Spleen (tissue), 7 donors: ENCODE measurements at regions not wholly inside any gene's neighbourhood (a gene's known extent, or its start where the extent isn't known, plus 50 kb on each side); places are given as distances from the start of the nearest gene placed in this dataset.

Source experiments
- POLR2A ChIP-seq, 3 donors: fragments of 450-650 bp; IDR thresholded peaks; one replicate each; pipeline ENCODE4 v1.5.1; 2017; ENCODE audit warnings: antibody characterized with exemption in 3 of 3, mild to moderate bottlenecking in 1 of 3
- TF ChIP-seq, protein P1 (sequence below), 11 experiments: fragments of 200-600 bp in 7 of 11; fragments of 450-650 bp in 4 of 11; sonication (generic) in 4 of 11; IDR thresholded peaks in 8 of 11; conservative IDR thresholded peaks in 3 of 11; 1 replicate in 7 of 11; 2 replicates in 4 of 11; pipeline versions ENCODE4 v1.4.0 to v1.8.0; 2016 to 2021; ENCODE audit warnings: antibody characterized with exemption in 11 of 11, inconsistent platforms in 4 of 11, mild to moderate bottlenecking in 1 of 11
- donor health status: DM: no; HTN: no; CAD: no; lungs with moderate emphysema.
- donor health status: DM: no; HTN: no; CAD: no.
- donor health status: DM: no; HTN: no; CAD: no.

DNA sequence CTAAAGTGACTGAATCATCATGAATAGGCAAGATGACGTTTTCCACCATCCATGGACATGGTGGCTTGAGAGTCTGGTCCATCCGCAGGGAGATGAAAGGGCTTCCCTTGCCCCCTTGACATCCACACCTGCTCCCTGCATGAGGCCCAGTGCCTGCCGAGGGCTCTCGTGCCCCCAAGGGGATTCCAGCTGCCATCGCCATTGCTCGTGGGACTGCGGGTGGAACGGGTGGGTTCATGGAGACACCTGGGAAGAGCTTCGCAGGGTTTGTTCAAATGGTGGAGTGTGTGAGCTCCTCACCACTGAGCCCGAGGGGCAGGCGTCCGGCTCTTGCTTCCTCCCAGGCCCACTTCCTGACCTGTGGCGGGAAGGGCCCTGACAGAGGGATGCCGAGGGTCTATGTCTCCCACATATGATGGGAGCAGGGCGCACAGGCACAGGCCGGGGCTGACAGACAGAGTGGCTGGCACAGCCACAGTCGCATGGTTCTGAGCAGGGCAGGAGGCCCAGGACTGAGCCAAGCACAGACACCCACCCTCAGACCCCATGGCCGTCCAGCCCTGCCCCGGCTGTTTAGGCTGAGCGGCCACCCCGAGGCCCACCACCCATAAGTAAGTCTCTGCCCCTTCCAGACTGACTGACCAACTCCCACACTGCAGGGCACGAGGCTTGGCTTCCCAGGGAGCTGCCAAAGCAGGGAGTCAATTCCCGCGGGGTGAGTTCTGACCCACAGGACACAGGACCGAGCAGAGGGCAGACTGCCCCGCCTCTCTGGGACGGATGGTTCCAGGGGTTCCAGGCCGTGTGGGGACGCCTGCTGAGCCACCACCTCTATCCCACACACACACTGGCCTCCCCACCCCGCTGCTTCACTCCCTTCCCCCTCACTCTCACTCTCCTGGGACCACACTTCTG, 70.0 kb upstream of the PPP1R26 start:
- TF ChIP-seq, protein P1, sequence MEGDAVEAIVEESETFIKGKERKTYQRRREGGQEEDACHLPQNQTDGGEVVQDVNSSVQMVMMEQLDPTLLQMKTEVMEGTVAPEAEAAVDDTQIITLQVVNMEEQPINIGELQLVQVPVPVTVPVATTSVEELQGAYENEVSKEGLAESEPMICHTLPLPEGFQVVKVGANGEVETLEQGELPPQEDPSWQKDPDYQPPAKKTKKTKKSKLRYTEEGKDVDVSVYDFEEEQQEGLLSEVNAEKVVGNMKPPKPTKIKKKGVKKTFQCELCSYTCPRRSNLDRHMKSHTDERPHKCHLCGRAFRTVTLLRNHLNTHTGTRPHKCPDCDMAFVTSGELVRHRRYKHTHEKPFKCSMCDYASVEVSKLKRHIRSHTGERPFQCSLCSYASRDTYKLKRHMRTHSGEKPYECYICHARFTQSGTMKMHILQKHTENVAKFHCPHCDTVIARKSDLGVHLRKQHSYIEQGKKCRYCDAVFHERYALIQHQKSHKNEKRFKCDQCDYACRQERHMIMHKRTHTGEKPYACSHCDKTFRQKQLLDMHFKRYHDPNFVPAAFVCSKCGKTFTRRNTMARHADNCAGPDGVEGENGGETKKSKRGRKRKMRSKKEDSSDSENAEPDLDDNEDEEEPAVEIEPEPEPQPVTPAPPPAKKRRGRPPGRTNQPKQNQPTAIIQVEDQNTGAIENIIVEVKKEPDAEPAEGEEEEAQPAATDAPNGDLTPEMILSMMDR (IDR thresholded peaks at IDR 0.05 in 8 of 11, conservative IDR thresholded peaks at IDR 0.05 in 3 of 11) = no peak
- TF ChIP-seq POLR2A (IDR thresholded peaks at IDR 0.05) = no peak
